D721Med (cell line): ENCODE measurements at regions not wholly inside any gene's neighbourhood (a gene's known extent, or its start where the extent isn't known, plus 50 kb on each side); places are given as distances from the start of the nearest gene placed in this dataset.

Experiments used
- DNase-seq: peaks from one replicate; pipeline ENCODE4 v3.0.0; 2011; ENCODE audit warnings: low spot score; ENCODE audit not compliant: insufficient read length
- FAIRE-seq: peaks from 2 replicates; lab custom pipeline; 2011; peaks lifted over from hg19 to GRCh38; lab: Jason Lieb, UNC
- CTCF ChIP-seq: IDR thresholded peaks from 2 replicates; pipeline ENCODE4 v1.5.1; 2012; ENCODE audit warnings: mild to moderate bottlenecking, control low read depth; ENCODE audit not compliant: insufficient read depth; ENCODE audit errors: missing control alignments

GRCh38 chr10:29692121-29692539, 57.4 kb upstream of the SVIL start:
- no peak for TF ChIP-seq CTCF
- no peak for FAIRE-seq
- no peak for DNase-seq

GRCh38 chr10:29691564-29692072, 56.8 kb upstream of the SVIL start:
- no peak for DNase-seq
- peak; percentile 29 for FAIRE-seq
- no peak for TF ChIP-seq CTCF

- FAIRE-seq (no peak), DNase-seq (no peak)
- no peak for TF ChIP-seq CTCF
Observed at GRCh38 chr10:29689001-29689400, 54.2 kb upstream of the SVIL start.

- DNase-seq (no peak), FAIRE-seq (no peak)
- TF ChIP-seq CTCF = no peak
Observed at GRCh38 chr10:29688230-29688661, 53.5 kb upstream of the SVIL start.

- DNase-seq (no peak), FAIRE-seq (no peak)
- no peak for TF ChIP-seq CTCF
Observed at GRCh38 chr10:29687421-29688164, 52.8 kb upstream of the SVIL start.

GRCh38 chr10:29685506-29685905, 50.7 kb upstream of the SVIL start:
- no peak for DNase-seq
- no peak for FAIRE-seq
- TF ChIP-seq CTCF = no peak
